Mesothelial cell of epicardium (in vitro differentiated cells): ENCODE measurements at regions not wholly inside any gene's neighbourhood (a gene's known extent, or its start where the extent isn't known, plus 50 kb on each side); places are given as distances from the start of the nearest gene placed in this dataset.

Experiments
- DNase-seq, 2 experiments: peaks; one replicate each; pipeline ENCODE4 v3.0.0; 2021; ENCODE audit warnings: low spot score in 2 of 2; ENCODE audit not compliant: unreplicated experiment in 2 of 2
- H3K27ac Mint-ChIP-seq: 2 replicates; pipeline ENCODE4 v1.8.0; 2021; ENCODE audit warnings: mixed read lengths
- H3K27me3 Mint-ChIP-seq: 2 replicates; pipeline ENCODE4 v1.8.0; 2021; ENCODE audit warnings: low read depth, mixed read lengths
- H3K36me3 Mint-ChIP-seq: 2 replicates; pipeline ENCODE4 v1.8.0; 2021; ENCODE audit warnings: mixed read lengths
- H3K4me1 Mint-ChIP-seq: 2 replicates; pipeline ENCODE4 v1.8.0; 2021; ENCODE audit warnings: mixed read lengths
- H3K4me3 Mint-ChIP-seq: 2 replicates; pipeline ENCODE4 v1.8.0; 2021; ENCODE audit warnings: mild to moderate bottlenecking, moderate library complexity, mixed read lengths
- H3K9me3 Mint-ChIP-seq: 2 replicates; pipeline ENCODE4 v1.8.0; 2021; ENCODE audit warnings: mixed read lengths
- CTCF ChIP-seq: fragments of 200-600 bp; sonication (generic); IDR thresholded peaks from one replicate; pipeline ENCODE4 v1.5.0; 2021; ENCODE audit warnings: antibody characterized with exemption; ENCODE audit not compliant: unreplicated experiment

DNA sequence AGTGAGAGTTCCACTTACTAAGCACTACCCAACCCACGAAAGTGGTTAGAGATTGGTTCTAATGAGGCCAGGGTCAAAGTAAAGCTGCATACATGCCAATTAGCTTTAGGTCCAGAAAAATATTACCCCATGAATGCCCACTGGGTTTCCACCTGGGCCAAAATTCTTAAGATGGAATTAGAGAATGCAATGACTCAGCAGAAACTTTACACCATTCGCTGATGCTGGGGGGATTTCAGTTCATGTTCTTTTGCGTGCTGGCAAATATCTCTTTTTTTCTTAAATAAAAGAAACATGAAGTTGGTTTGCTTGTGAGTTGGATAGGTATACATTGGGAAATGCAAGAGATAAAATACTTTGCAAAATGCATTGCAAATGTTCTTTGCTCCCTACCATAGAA, 715.3 kb upstream of the MIR17HG start:
- Mint-ChIP-seq H3K27me3 (no peaks in the 10 kb centered on the region), H3K36me3 (no peaks in the 10 kb centered on the region), H3K27ac (no peak overlapping the region), H3K4me3 (no peak overlapping the region), H3K4me1 (no peaks in the 10 kb centered on the region), H3K9me3 (no peaks in the 10 kb centered on the region)
- DNase-seq, result no peak
- no peak for TF ChIP-seq CTCF

DNA sequence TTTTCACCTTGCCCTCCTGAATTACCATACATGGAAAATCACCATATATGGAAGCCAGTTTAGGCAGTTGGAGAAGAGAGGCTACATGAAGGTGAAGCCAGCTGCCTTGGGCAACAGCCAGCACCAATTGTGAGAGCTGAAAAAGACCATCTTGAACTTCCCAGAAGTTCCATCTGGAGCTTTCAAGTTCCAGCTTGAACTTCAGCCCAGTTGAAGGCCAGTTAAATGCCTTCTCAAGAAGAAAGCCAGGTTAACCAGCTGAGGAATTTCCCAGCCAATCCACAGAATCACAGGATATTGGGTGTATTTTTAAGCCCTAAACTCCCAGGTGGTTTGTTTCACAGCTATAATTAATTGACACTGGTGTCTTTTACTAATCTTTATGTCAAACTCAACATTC, 713.6 kb upstream of the MIR17HG start:
- Mint-ChIP-seq H3K27me3 (no peaks in the 10 kb centered on the region), H3K36me3 (no peaks in the 10 kb centered on the region), H3K4me1 (no peaks in the 10 kb centered on the region), H3K27ac (no peak overlapping the region), H3K4me3 (no peak overlapping the region), H3K9me3 (no peaks in the 10 kb centered on the region)
- no peak for DNase-seq
- TF ChIP-seq CTCF, result no peak

GRCh38 chr13:90640976-90641375, 706.5 kb upstream of the MIR17HG start:
- no peak for TF ChIP-seq CTCF
- DNase-seq, result no peak
- Mint-ChIP-seq H3K27me3 (no peaks in the 10 kb centered on the region), H3K4me1 (no peaks in the 10 kb centered on the region), H3K4me3 (no peak overlapping the region), H3K36me3 (no peaks in the 10 kb centered on the region), H3K27ac (no peak overlapping the region), H3K9me3 (peaks cover 22% of the 10 kb centered on the region)

DNA sequence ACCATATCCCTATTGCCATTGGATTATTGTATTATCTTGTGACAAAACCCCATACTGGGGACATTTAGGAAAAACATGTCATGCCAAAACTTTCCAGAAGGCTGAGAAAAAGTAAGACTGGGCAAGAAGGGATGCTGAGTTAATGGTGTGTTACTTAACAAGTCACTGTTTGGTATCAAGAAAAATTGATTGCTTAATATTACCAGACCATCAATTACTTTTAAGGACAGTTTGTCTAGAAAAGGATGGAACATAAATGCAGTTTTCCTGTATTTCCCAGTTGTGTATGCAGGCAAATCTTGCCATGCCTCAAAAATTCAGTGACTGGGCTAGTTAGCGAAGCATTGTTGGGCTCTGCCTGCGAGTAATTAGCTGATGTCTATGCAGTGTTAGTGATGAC, 705.6 kb upstream of the MIR17HG start:
- no peaks in the 10 kb centered on the region for H3K27me3 Mint-ChIP-seq

DNA sequence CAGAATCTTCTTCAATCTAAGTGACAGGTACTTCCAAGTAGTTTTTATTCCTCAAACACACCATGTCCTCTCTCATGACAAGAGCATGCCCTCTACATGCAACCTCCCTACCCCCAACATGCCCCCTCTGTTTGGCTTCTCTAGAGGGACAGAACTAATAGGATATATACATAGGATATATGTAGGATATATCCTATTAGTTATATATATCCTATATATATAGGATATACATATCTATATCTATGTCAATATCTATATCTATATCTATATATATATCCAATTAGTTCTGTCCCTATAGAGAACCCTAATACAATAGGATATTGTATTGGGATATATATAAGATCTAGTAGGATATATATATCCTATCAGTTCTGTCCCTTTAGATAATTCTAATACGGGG, 701.9 kb upstream of the MIR17HG start:
- H3K27ac Mint-ChIP-seq, result no peak overlapping the region
- no peak overlapping the region for H3K4me3 Mint-ChIP-seq

More for the DNA sequence above, 705.6 kb upstream of the MIR17HG start:
- Mint-ChIP-seq H3K4me3 (no peak overlapping the region), H3K9me3 (peaks cover 28% of the 10 kb centered on the region), H3K36me3 (no peaks in the 10 kb centered on the region), H3K27ac (no peak overlapping the region), H3K4me1 (no peaks in the 10 kb centered on the region)
- no peak for TF ChIP-seq CTCF
- no peak for DNase-seq

More for the DNA sequence above, 701.9 kb upstream of the MIR17HG start:
- H3K27me3 Mint-ChIP-seq, result no peaks in the 10 kb centered on the region
- H3K36me3 Mint-ChIP-seq, result no peaks in the 10 kb centered on the region
- no peak for DNase-seq
- peaks cover 28% of the 10 kb centered on the region for H3K9me3 Mint-ChIP-seq
- no peak for TF ChIP-seq CTCF
- H3K4me1 Mint-ChIP-seq, result no peaks in the 10 kb centered on the region
